ENCODE measurements at regions not wholly inside any gene's neighbourhood (a gene's known extent, or its start where the extent isn't known, plus 50 kb on each side); places are given as distances from the start of the nearest gene placed in this dataset.
"Not testable (repeated sequence)": the region's sequence is repeated elsewhere in the genome, so short reads cannot be mapped to it uniquely, and the experiment has no call there.

DNA sequence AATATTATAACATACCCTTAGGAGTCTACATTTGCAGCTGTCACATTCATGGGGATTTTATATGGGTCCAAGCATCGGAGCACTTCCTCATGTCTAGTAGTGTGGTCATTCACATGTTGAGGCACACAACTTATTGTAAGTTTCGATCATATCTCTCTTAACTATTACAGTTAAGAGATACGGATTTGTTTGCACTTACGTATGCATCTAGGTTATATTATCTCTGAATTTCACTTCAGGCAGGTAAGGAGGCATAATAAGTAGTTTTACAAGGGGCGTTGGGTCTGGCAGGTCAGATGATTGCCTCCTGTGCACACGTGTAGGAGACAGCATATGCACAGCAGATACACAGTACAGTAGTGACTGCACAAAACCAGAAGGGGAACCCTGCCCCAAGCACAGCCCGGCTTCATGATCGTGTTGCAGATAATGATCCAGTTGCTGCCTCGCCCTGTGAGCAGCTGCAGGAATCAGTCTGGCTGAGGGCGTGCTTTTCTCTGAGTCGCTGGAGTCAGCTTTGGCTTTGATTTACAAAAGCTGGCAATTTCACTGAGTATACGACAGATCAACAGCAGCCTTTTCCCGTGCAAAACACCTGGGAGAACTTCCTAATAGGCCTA is 302.9 kb upstream of the GATB start:
- peak; percentile 51 for DNase-seq (ENCODE audit: low spot score)

DNA sequence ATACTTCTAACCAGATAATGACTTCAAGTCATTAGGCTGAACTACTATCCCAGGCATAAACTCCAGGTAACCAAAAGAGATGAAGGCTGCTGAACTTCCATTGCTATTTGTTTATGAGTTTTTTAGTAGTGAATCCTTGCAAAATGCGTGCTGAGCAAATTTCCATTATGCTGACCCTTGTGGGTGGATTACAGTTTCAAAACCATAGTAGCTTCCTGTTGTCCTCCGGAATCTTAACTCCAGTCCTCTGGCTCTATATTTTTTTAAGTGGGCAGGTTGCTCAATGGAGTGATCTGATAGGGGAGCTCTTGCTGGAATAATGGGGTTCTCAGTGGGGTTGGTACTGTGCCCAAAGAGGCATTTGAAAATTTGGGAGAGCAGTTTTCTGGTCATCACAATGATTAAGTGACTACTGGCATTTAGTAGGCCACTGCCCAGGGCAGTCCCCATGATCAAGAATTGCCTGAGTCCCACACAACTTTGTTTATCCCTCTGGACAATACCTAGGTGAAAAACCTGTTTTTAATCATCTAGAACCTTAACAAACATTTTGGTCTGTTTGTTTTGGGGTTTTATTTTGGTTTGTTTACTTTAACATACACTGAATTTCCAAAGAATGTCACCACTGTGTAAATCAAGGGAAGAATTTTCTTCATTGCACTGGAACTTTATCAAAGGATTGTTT is 302.3 kb upstream of the GATB start:
- no peak for DNase-seq (ENCODE audit: low spot score)

DNA sequence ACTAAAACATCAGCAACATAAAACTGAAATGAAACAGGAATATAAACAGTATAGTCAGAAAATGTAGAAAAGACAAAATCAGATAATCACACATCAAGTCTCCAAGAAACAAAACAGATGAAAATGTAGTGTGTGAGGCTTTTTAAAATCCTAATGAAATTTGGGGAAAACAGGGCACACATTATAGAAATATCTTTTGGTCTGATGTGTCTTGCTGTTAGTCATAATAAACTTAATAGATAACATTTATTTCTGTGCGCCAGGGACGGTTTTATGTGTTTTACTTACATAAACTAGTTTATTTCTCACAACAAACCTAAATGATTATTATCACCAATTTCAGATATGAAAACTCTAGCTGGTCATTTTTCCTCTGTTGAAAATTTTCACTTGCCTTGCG is 293.9 kb upstream of the GATB start:
- no peak for DNase-seq (ENCODE audit: low spot score)

DNA sequence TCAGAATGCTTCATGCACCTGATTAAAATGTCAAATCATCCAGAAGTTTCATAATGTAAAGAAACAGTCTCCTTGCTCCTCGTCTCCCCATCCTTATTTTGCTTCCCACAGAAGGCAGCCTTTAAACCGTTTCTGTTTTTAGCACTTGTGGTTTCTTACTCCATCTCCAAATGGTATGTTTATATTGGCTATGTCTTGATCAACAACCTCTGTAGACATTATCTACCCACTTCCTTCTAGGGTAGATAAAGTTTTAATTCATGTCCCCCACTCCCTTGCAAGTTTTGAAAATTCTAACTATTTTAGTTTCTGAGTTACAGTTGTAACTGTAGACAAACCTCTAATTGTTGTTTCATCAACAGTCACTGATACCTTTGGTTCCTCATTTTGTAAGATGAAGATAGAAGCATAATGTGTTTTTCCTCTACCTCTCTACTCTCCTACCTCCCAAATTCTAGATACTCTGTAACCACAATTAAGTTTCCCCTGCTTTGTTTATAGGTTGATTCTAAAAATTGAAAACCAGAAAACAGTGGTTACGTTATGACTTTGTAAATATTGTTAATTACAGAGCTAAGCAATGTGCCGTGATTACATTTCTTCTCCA is 291.7 kb upstream of the GATB start:
- no peak for DNase-seq (ENCODE audit: low spot score)

DNA sequence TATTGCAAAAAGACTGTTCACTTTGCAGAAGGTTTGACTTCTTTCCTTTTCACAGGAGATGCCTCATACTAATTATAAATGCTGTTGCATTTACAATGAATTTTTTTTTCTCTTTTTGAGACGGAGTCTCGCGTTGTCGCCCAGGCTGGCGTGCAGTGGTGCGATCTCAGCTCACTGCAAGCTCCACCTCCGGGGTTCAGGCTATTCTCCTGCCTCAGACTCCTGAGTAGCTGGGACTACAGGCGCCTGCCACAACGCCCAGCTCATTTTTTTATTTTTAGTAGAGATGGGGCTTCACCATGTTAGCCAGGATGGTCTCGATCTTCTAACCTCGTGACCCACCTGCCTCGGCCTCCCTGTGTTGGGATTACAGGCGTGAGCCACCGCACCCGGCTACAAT is 290.5 kb upstream of the GATB start:
- not testable (repeated sequence) for DNase-seq (ENCODE audit: low spot score)

DNA sequence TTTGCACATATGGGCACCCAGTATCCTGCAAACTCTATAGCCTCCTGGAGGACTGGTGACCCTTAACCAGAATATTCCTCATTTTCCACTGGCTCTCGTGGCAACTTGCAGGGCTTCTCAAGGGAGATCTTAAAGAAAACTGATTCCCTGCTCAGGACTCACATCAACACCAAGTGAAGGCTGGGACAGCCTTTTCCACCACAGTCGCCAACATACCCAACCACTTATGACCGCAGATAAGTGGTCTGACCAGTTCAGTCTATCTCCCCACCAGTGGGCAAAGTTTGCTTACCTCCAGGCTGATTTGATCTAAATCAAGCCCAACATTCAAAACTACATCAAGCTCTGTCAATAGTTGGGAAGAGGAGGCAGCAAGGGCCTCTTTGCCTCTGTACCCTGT is 289.3 kb upstream of the GATB start:
- DNase-seq (ENCODE audit: low spot score), result no peak

DNA sequence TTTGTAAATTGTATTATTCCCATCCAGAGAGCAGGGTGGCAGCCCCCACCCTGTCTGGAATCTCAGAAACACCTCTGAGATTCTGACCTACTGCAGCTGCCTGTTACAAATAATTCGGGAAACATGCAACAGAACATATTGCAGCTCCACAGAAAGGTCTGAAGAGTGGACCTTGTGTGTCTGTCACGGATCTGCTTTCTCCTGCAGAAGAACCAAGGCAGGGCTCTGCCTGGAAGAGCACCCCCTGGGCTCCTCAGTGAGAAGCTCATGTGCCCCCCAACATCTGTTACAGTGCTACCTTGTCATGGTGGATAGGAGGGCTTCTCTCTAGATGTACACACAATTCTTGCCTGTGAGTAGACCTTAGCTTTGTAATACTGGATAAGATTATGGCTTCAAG is 286.6 kb upstream of the GATB start:
- DNase-seq (ENCODE audit: low spot score), result no peak

DNA sequence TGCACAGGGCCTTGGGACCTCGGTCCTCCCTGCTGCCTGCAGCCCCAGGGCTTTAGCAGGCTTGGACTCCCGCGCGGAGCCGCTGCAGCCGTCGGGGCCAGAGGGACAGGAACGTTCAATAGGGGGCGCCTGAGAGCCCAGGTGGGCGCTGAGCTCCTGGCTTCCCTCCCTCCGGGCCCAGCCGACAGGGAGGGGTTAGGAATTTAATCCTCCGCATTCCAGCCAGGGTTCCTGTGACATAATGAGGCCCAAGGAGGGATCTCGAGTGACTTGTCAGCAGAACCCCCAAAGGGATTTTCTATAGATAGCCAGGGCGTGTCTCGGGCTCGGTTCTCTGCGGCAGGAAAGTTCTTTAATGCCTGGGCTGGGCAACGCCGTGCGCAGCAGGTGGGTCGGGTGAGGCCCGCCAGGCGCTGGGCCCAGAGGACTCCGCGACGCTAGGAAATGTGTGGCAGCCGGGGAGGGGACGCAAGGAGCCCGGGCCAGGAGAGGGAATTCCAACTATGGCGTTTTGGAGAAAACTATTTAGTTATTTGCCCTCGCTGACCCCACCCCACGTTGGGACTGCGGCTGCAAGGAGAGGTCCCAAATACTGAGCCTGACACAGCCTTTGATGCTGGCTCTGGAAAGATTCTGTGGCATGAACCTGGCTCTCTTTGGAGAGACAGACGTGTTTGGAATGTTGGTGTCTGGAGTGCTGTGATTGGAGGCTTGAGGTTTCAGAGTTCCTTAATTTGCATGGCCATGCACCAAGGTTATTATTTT is 285.2 kb upstream of the GATB start:
- DNase-seq (ENCODE audit: low spot score), result no peak

DNA sequence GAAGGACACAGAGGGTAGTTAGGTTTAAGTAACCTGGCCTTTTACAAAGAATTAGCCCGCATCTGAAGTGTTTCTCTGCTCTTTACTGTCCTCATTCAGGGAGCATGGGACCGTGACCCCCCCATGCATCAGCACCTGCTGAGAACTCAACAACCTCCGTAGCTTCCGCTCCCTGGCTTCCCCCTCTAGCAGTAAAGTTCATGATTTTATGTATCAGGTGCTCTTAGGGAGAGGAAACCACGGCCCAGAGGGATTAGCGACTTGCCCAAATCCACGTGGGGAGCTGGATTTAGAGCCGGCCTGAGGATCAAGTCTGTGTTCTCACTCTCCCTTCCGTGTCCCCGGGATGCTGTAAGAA is 284.6 kb upstream of the GATB start:
- no peak for DNase-seq (ENCODE audit: low spot score)

DNA sequence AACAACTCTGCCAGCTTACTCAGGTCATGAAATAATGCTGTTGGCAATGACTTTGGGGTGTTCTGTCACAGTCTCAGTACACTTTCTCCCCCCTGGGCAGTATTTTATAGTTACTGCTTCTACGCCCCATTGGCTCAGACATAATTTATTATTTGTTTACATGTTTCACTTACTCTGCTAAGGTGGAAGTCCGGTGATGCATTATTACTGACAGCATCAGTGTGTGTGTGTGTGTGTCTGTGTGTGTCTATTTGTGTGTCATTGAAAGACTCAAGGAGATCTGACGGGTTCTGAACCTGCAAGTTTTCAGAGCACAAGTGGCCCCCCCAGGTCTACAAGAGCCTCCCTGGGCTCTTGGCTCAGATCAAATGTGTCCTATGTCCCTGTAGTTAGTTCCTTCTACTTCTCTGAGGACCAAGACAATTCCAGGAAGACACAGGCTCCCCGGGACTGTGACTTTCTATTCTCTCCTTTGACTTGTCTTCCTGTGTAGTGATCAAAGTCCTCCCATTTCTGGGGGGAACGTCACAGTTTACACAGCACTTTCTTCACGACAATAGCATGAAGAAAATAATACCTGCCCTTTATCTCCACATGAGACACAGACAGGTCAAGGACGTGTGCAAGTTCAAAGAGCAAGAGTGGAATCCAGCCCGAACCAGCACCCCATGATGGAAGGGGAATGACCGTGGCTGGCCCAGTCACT is 283.7 kb upstream of the GATB start:
- DNase-seq (ENCODE audit: low spot score), result no peak

DNA sequence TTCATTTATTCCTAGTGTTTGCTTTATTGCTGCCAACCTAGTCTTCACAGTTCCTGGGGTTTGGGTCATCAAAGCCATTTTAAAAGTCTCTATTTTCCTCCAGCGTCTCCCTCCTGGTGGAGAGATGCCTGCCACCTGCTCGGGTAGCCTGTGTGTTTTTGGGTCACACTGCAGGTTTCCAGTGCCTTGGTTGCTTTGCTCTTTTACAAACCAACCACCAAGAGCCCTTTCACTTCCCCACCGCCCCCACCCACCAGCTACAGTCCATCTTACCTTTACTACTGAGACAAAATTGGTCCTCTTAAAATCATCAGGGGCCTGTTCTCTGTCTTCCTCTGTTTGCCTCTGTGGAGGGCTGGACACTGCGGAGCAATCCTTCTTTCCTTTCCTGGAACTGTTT is 280.5 kb upstream of the GATB start:
- no peak for DNase-seq (ENCODE audit: low spot score)

DNA sequence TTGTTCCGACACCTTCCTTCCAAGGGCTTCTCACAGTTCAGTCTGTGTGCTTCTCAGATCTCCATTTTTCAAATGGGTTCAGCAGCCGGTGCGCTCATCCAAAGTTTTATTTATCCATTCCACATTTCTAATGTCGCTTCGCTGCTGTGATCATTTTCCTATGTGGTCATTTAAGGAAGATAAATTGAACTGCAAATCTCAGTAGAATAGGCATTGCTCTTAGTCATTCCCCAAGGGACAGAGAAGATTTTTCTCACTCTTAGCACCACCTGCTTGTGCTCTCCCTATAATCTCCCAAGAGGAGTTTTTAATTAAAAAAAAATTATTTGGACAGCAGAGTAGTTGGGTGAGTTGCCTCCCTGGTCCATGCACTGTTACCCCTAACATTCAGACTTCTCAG is 278.9 kb upstream of the GATB start:
- DNase-seq (ENCODE audit: low spot score), result no peak

DNA sequence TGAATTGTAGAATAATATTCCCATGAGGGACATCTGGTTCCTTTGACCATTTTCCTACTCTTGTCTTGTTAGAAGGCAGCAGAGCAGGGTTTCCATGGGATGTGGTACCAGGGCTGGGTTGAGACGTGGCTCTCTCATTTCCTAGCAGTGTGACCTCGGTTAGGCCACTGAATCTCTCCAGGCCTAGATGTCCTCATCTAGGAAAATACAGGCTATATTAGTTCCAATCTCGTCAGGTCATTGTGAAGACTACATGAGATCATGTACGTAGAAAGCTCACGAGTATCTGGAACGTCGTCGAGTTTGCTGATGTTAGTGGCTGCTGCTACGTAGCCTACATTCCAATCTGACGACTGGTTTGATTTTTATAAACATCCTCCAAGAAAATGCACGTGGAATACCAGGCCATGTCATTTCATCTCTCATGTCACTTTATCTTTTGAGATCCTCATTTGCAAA is 278.2 kb upstream of the GATB start:
- no peak for DNase-seq (ENCODE audit: low spot score)

DNA sequence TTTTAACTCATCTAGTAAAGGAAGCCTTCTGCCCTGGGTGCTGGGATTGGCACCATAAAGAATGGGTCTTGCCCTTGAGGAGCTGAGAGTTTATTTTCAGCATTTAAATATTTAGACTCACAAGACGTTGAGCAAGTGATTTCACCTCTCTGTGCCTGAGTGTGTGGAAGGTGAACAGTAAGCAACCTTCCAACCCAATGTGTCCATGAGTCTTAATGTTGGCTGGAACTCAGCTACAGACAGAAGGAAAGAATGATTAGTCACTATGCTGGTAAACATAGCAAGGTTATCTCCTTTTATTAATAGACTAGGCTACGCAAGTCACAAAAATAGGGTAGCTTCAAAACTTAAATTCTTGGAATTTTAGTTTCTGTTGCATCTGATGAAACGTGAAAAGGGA is 277.4 kb upstream of the GATB start:
- no peak for DNase-seq (ENCODE audit: low spot score)

DNA sequence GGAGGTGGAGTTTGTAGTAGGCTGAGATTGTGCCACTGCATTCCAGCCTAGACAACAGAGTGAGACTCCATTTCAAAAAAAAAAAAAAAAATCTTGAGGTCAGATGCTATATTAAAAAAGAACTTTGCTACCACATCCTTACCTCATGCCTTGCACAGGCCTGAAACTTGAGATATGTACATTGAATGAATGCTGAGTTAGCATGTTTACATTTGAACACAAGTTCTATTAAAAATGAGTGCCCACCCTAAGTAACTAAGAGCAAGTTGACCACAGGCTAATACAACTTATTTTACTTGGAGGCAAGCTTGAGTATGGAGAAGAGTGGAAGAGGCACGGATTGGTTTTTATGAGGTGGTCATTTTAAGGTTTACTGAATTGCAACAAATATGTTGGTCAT is 276.6 kb upstream of the GATB start:
- no peak for DNase-seq (ENCODE audit: low spot score)

DNA sequence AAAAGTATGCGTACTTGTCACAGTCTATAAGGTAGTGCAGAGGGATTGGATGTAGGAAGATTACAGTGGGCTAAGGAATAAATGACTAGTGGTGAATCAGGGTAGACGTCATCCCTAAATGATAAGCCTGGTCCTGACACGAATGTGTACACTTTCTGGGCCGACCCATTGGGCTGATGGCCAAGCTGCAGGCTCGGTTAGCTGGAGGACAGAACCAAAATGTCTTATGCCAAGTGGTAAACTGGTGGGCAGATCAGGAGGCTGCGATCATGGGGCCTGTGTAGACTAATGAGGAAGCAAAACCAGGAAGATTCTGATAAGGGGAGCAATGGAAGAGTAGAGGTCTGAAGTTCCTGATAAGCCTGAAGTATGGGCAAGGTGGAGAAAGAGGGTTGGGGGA is 272.8 kb upstream of the GATB start:
- DNase-seq (ENCODE audit: low spot score), result no peak

DNA sequence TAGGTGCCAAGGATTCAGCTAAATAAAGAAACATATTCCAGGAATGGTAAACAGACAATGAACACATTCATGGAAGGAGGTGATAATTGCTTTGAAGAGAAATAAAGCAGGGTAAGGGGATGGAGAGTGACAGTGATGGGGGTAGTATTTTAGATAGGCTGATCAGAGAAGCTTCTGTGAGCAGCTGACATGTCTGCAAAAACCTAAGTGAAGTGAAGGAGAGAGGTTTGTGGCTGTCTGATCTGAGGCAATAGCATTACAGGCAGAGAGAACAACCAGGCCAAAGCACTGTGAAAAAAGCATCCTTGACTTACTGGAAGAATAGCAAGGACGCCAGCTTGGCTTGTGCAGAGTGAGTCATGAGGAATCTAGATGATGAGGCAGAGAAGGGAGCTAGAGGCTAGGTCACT is 271.9 kb upstream of the GATB start:
- DNase-seq (ENCODE audit: low spot score), result no peak

DNA sequence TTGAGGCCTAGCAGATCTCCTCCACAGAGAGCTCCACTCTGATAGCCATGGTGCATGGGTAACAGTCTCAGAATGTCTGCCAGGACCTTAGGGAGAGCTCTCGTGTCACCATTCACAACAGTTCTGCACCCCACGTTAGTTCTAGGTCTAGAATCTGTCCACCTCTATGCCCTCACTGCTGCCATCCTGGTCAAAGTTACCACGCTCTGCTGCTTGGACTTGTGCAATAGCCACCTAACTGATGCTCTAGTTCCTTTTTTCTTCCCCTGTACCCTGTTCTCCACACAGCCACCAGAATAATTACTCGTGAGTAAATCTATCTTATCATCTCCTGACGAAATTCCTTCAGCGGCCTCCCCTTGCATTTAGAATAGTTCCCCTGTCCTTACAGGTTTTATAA is 268.8 kb upstream of the GATB start:
- no peak for DNase-seq (ENCODE audit: low spot score)

DNA sequence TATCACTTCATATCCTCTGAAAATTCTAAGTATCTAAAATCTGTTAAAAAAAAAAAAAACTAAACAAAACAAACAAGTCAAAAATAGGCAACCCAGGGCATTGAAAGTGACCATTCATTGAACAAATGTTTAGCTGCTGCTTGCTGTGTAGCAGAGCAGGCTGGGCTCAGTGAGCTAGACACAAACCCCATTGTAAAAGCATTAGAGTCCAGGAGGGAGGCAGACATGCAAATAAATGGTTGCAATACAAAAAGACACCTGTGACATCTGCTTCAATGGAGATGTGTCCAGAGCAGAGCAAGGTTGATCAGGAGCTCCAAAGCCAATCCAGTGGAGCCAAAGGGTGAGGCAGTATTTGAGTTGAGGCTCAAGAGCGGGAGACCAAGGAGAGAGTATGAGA is 267.3 kb upstream of the GATB start:
- DNase-seq (ENCODE audit: low spot score), result no peak

DNA sequence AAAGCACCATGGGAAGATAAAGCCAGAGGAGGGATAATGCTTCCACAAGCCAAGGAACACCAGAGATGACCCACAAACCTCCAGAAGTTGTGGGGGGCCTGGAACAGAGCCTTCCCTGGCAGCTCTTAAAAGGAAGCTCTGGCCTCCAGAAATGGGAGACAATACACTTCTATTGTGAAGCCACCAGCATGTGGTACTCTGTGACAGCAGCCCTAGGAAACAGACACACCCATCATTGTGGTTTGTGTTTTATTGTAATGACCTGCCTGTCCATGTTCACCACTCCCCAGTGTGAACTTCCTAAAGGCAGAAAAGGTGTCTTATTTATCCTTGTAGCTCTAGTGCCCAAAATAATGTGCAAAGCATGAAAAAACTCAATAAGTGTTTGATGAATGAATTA is 264.1 kb upstream of the GATB start:
- DNase-seq (ENCODE audit: low spot score), result no peak

DNA sequence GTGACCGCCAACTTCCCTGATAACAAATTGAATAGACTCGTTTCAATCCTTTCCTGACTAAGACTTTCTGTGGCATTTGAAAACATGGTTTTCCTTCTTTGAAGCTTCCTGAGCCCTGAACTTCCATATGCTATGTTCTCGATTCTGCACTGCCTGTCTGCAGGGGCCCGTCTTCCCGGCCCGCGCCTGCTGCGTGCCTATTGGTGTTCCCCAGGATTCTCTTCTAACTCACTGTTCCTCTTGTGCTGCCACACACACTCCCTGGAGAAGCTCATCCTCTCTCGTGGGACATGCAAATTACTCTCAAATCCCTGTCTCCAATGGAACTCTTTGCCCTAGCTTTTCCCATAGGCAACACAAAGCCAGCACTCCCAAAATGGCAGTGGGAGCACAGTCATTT is 262.9 kb upstream of the GATB start:
- no peak for DNase-seq (ENCODE audit: low spot score)

DNA sequence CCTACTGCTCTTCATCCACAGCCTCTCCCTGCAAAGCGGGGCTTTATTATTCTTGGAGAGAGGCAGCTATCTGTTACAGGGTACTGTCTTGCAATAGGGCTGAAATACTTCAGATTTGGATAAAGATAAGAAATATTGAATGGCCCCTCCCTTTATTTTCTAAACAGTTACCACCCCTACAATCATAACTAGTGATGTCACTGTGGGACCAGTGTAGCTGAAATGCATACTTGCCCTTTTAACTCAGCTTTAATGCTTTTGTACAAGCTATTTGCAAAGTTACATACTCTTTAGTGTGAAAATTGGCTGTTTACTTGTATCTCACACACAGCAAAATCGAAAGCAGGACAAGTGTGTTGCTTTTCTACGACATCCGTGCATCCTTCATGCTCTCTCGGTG is 261.7 kb upstream of the GATB start:
- DNase-seq (ENCODE audit: low spot score), result no peak
